Stomach (tissue), 8 donors: ENCODE measurements at regions not wholly inside any gene's neighbourhood (a gene's known extent, or its start where the extent isn't known, plus 50 kb on each side); places are given as distances from the start of the nearest gene placed in this dataset.

Experiments
- DNase-seq, 2 donors: peaks; one replicate each; pipeline versions ENCODE4 v3.0.0 to v3.0.0-alpha.2; 2013 to 2019
- H3K27ac ChIP-seq, 5 donors: fragments of 200-600 bp in 4 of 5; sonication (generic) in 4 of 5; one replicate each; pipeline ENCODE4 v1.5.1; 2013 to 2019; ENCODE audit warnings: mild to moderate bottlenecking in 1 of 5, moderate library complexity in 1 of 5
- H3K27me3 ChIP-seq, 3 donors: fragments of 200-600 bp; sonication (generic); one replicate each; pipeline ENCODE4 v1.5.1; 2017 to 2019; ENCODE audit warnings: mixed run types in 1 of 3
- H3K36me3 ChIP-seq, 4 donors: fragments of 200-600 bp; sonication (generic); 1 replicate in 3 of 4; 2 replicates in 1 of 4; pipeline ENCODE4 v1.5.1; 2016 to 2019
- H3K4me1 ChIP-seq, 4 donors: fragments of 200-600 bp; sonication (generic); one replicate each; pipeline ENCODE4 v1.5.1; 2016 to 2019
- H3K4me3 ChIP-seq, 4 donors: fragments of 200-600 bp; sonication (generic) in 3 of 4; one replicate each; pipeline ENCODE4 v1.5.1; 2016 to 2019; ENCODE audit warnings: mild to moderate bottlenecking in 1 of 4
- H3K9me3 ChIP-seq, 4 donors: fragments of 200-600 bp; sonication (generic); one replicate each; pipeline ENCODE4 v1.5.1; 2016 to 2019
- CTCF ChIP-seq, 7 experiments: fragments of 450-650 bp in 4 of 7; fragments of 200-600 bp in 3 of 7; sonication (generic) in 3 of 7; IDR thresholded peaks; one replicate each; pipeline ENCODE4 v1.5.1; 2016 to 2019; ENCODE audit warnings: antibody characterized with exemption in 7 of 7, control low read depth in 2 of 7, mild to moderate bottlenecking in 1 of 7
- EP300 ChIP-seq: sonication (generic); formaldehyde crosslinking; IDR thresholded peaks from one replicate; pipeline ENCODE4 v1.6.1; 2017; ENCODE audit warnings: antibody characterized with exemption
- POLR2A ChIP-seq, 4 donors: fragments of 450-650 bp; IDR thresholded peaks; one replicate each; pipeline ENCODE4 v1.6.1; 2016; ENCODE audit warnings: antibody characterized with exemption in 4 of 4, control low read depth in 2 of 4, mild to moderate bottlenecking in 1 of 4, moderate library complexity in 1 of 4
- POLR2AphosphoS5 ChIP-seq, 3 donors: sonication (generic); formaldehyde crosslinking; IDR thresholded peaks; one replicate each; pipeline ENCODE4 v1.6.1; 2016; ENCODE audit warnings: antibody characterized with exemption in 3 of 3
- WGBS, 5 donors: extraction: QIAGEN DNeasy Blood & Tissue Kit in 3 of 5; methylation state at CpG; one replicate each; pipeline versions ENCODE4 v1.1.5 to v1.1.7; 2013 to 2018; 5-methylcytosine and 5-hydroxymethylcytosine counted together
- intact Hi-C: fragments of 100-400 bp; cut with DNase I; formaldehyde crosslinking; loops from one replicate; pipeline ENCODE4 v1.15.1; 2023; ENCODE audit warnings: low total_unique reads
- donor health status: healthy with polysubstance abuse.
- donor health status: Bipolar disorder and iron deficiency.
- donor health status: healthy.

GRCh38 chr4:111046811-111047210 lies 423.9 kb upstream of the PITX2 start:
- DNase-seq: no peak
- no peak overlapping the region for H3K4me3 ChIP-seq
- H3K27ac ChIP-seq: no peak overlapping the region
- no peaks in the 10 kb centered on the region for H3K27me3 ChIP-seq
- TF ChIP-seq CTCF (IDR thresholded peaks at IDR 0.05): no peak
- no peak for TF ChIP-seq POLR2AphosphoS5 (IDR thresholded peaks at IDR 0.05)
- no peak for TF ChIP-seq POLR2A (IDR thresholded peaks at IDR 0.05)
- TF ChIP-seq EP300: no peak
- intact Hi-C loops: no loop called here
- H3K36me3 ChIP-seq: no peaks in the 10 kb centered on the region
- 65 to 73% (median 67%) methylated on average over 2 of the region's 2 CpGs for WGBS, 5 donors
- peaks cover 0 to 27% (median 10%) of the 10 kb centered on the region in 4 donors for H3K9me3 ChIP-seq
- no peaks in the 10 kb centered on the region for H3K4me1 ChIP-seq

GRCh38 chr4:111048316-111048715 lies 425.4 kb upstream of the PITX2 start:
- intact Hi-C loops: no loop called here
- Histone ChIP-seq H3K9me3 (peaks cover 0 to 41% (median 22%) of the 10 kb centered on the region in 4 donors), H3K36me3 (no peaks in the 10 kb centered on the region), H3K27ac (no peak overlapping the region), H3K4me3 (no peak overlapping the region), H3K4me1 (no peaks in the 10 kb centered on the region), H3K27me3 (no peaks in the 10 kb centered on the region)
- 69 to 79% (median 73%) methylated on average over 5 of the region's 5 CpGs for WGBS, 5 donors
- TF ChIP-seq CTCF (IDR thresholded peaks at IDR 0.05) (no peak), POLR2A (IDR thresholded peaks at IDR 0.05) (no peak), POLR2AphosphoS5 (IDR thresholded peaks at IDR 0.05) (no peak), EP300 (no peak)
- no peak for DNase-seq

GRCh38 chr4:111064342-111064993 lies 441.6 kb upstream of the PITX2 start:
- Histone ChIP-seq H3K9me3 (no peaks in the 10 kb centered on the region), H3K36me3 (no peaks in the 10 kb centered on the region), H3K27me3 (no peaks in the 10 kb centered on the region), H3K27ac (no peak overlapping the region), H3K4me1 (no peaks in the 10 kb centered on the region), H3K4me3 (no peak overlapping the region)
- DNase-seq: no peak
- TF ChIP-seq CTCF (IDR thresholded peaks at IDR 0.05) (no peak), POLR2AphosphoS5 (IDR thresholded peaks at IDR 0.05) (no peak), EP300 (no peak), POLR2A (IDR thresholded peaks at IDR 0.05) (no peak)
- intact Hi-C loops: no loop called here
- WGBS, 5 donors: 73 to 81% (median 74%) methylated on average over 4 of the region's 4 CpGs

GRCh38 chr4:111066001-111066400 lies 443.1 kb upstream of the PITX2 start:
- Histone ChIP-seq H3K4me1 (no peaks in the 10 kb centered on the region), H3K36me3 (no peaks in the 10 kb centered on the region), H3K9me3 (no peaks in the 10 kb centered on the region), H3K27ac (no peak overlapping the region), H3K27me3 (no peaks in the 10 kb centered on the region), H3K4me3 (no peak overlapping the region)
- TF ChIP-seq CTCF (IDR thresholded peaks at IDR 0.05): no peak
- no peak for TF ChIP-seq EP300
- no peak for TF ChIP-seq POLR2A (IDR thresholded peaks at IDR 0.05)
- TF ChIP-seq POLR2AphosphoS5 (IDR thresholded peaks at IDR 0.05): no peak
- DNase-seq: no peak
- intact Hi-C loops: no loop called here
- 79 to 85% (median 82%) methylated on average over 2 of the region's 2 CpGs for WGBS, 5 donors
